Kasumi-1 (cell line): ENCODE measurements at regions not wholly inside any gene's neighbourhood (a gene's known extent, or its start where the extent isn't known, plus 50 kb on each side); places are given as distances from the start of the nearest gene placed in this dataset.

Experiments used
- DNase-seq, 2 experiments: peaks; one replicate each; lab custom pipeline; 2025; lab: John Stamatoyannopoulos, UW

GRCh38 chr16:74232806-74233465 is 63.7 kb upstream of the PSMD7 start:
- DNase-seq = no peak

- no peak for DNase-seq
These were observed 66.5 kb upstream of the PSMD7 start for GRCh38 chr16:74230126-74230525.

- DNase-seq = peak; percentile 34 to 47
These were observed 70.2 kb upstream of the PSMD7 start for GRCh38 chr16:74226338-74226954.

- no peak for DNase-seq
These were observed 71.6 kb upstream of the PSMD7 start for GRCh38 chr16:74224828-74225612.

GRCh38 chr16:74221828-74222227 is 74.8 kb upstream of the PSMD7 start:
- no peak for DNase-seq

- no peak for DNase-seq
These were observed 76.9 kb upstream of the PSMD7 start for GRCh38 chr16:74219706-74220105.

- no peak for DNase-seq
These were observed 77.7 kb upstream of the PSMD7 start for GRCh38 chr16:74218871-74219270.

- DNase-seq = no peak
These were observed 80.3 kb upstream of the PSMD7 start for GRCh38 chr16:74216319-74216718.

GRCh38 chr16:74215249-74215648 is 81.4 kb upstream of the PSMD7 start:
- no peak for DNase-seq

GRCh38 chr16:74213372-74213771 is 83.2 kb upstream of the PSMD7 start:
- DNase-seq = no peak

- DNase-seq = no peak
These were observed 86.4 kb upstream of the PSMD7 start for GRCh38 chr16:74210245-74210644.

GRCh38 chr16:74202009-74202408 is 94.6 kb upstream of the PSMD7 start:
- no peak for DNase-seq

- DNase-seq = no peak
These were observed 95.0 kb upstream of the PSMD7 start for GRCh38 chr16:74201576-74201975.

GRCh38 chr16:74200921-74201320 is 95.7 kb upstream of the PSMD7 start:
- DNase-seq = no peak

- DNase-seq = no peak
These were observed 96.8 kb upstream of the PSMD7 start for GRCh38 chr16:74199842-74200124.

- DNase-seq = no peak
These were observed 97.4 kb upstream of the PSMD7 start for GRCh38 chr16:74199066-74199841.

GRCh38 chr16:74192281-74192797 is 104.3 kb upstream of the PSMD7 start:
- DNase-seq = no peak

GRCh38 chr16:74190292-74190691 is 106.3 kb upstream of the PSMD7 start:
- DNase-seq = no peak

- DNase-seq = no peak
These were observed 107.8 kb upstream of the PSMD7 start for GRCh38 chr16:74188856-74189255.

GRCh38 chr16:74186561-74186971 is 110.0 kb upstream of the PSMD7 start:
- DNase-seq = no peak

GRCh38 chr16:74184839-74185238 is 111.8 kb upstream of the PSMD7 start:
- DNase-seq = no peak

GRCh38 chr16:74183601-74184360 is 112.8 kb upstream of the PSMD7 start:
- DNase-seq = no peak
